GM18498 (cell line): ENCODE measurements at regions not wholly inside any gene's neighbourhood (a gene's known extent, or its start where the extent isn't known, plus 50 kb on each side); places are given as distances from the start of the nearest gene placed in this dataset.

Source experiments
- ATAC-seq: cut with Tn5 transposase; IDR thresholded peaks from one replicate; pipeline ENCODE4 v1.9.1; 2021; ENCODE audit warnings: mild to moderate bottlenecking, moderate library complexity; ENCODE audit not compliant: unreplicated experiment

- no peak for ATAC-seq
Observed at GRCh38 chr13:59566561-59566960, 597.2 kb downstream of the DIAPH3 start.

GRCh38 chr13:59568306-59568705 is 595.4 kb downstream of the DIAPH3 start:
- ATAC-seq: no peak

GRCh38 chr13:59570204-59570603 is 593.5 kb downstream of the DIAPH3 start:
- ATAC-seq: no peak

- ATAC-seq: no peak
Observed at GRCh38 chr13:59584101-59584500, 579.6 kb downstream of the DIAPH3 start.

- ATAC-seq: no peak
Observed at GRCh38 chr13:59584761-59585670, 578.7 kb downstream of the DIAPH3 start.

- no peak for ATAC-seq
Observed at GRCh38 chr13:59587030-59587429, 576.7 kb downstream of the DIAPH3 start.

- no peak for ATAC-seq
Observed at GRCh38 chr13:59587971-59588716, 575.6 kb downstream of the DIAPH3 start.

- ATAC-seq: no peak
Observed at GRCh38 chr13:59588717-59589067, 575.0 kb downstream of the DIAPH3 start.

GRCh38 chr13:59601993-59602392 is 561.7 kb downstream of the DIAPH3 start:
- ATAC-seq: no peak

- ATAC-seq: no peak
Observed at GRCh38 chr13:59603646-59604045, 560.1 kb downstream of the DIAPH3 start.

GRCh38 chr13:59607172-59607571 is 556.6 kb downstream of the DIAPH3 start:
- ATAC-seq: no peak

- no peak for ATAC-seq
Observed at GRCh38 chr13:59607780-59608233, 555.9 kb downstream of the DIAPH3 start.

- no peak for ATAC-seq
Observed at GRCh38 chr13:59609421-59609820, 554.3 kb downstream of the DIAPH3 start.
